ENCODE measurements at regions not wholly inside any gene's neighbourhood (a gene's known extent, or its start where the extent isn't known, plus 50 kb on each side); places are given as distances from the start of the nearest gene placed in this dataset.

DNA sequence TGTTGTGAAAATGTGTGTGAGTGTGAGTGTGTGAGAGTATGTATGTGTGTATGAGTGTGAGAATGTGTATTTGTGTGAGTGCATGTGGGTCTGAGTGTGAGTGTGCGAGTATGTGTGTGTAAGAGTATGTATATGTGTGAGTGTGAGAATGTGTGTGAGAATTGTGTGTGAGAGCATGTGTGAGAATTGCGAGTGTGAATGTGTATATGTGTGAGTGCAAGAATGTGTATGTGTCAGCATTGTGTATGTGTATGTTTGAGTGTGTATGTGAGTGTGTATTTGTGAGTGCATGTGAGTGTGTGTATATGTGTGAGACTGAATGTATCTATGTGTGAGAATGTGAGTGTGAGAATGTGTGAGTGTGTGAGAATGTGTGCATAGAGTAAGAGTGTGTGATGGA lies 72.0 kb upstream of the PCBD1 start:
- BruUV-seq (replicated peaks) = no TSS peak
- no peaks in the 10 kb centered on the region for H3K36me3 ChIP-seq (ENCODE audit: control insufficient read depth, insufficient read depth, low read length)
- ATAC-seq (no peak), DNase-seq (ENCODE audit: low read depth, low spot score) (no peak)
- CTCF ChIA-PET = no interaction called here
- peaks cover 14% of the 10 kb centered on the region for H3K27me3 ChIP-seq (ENCODE audit: control insufficient read depth, insufficient read depth, low read length)
- no peaks in the 10 kb centered on the region for H3K9me3 ChIP-seq (ENCODE audit: control insufficient read depth, insufficient read depth, low read depth, low read length)
- POLR2A ChIA-PET = no interaction called here
- H3K27ac ChIP-seq (ENCODE audit: low read length) = no peak overlapping the region
- no peak overlapping the region for H3K4me3 ChIP-seq (ENCODE audit: low read depth in 2 of 2, low read length in 2 of 2)
- intact Hi-C loops (cut with micrococcal nuclease; ENCODE audit: unreplicated experiment) = no loop called here
- in situ Hi-C loops (cut with HindIII; ENCODE audit: low pct_unique_long_range_greater_than_20kb, low sequenced_read_pairs) = no loop called here
- no peaks in the 10 kb centered on the region for H3K4me1 ChIP-seq (ENCODE audit: control insufficient read depth, insufficient read depth, low read length)
- TF ChIP-seq SIN3A (IDR thresholded peaks at IDR 0.05; ENCODE audit: borderline replicate concordance, insufficient read depth, low read depth, low read length) (no peak), TCF7L2 (IDR thresholded peaks at IDR 0.05; ENCODE audit: low read depth, low read length) (no peak)
- TF ChIP-seq, protein P1, sequence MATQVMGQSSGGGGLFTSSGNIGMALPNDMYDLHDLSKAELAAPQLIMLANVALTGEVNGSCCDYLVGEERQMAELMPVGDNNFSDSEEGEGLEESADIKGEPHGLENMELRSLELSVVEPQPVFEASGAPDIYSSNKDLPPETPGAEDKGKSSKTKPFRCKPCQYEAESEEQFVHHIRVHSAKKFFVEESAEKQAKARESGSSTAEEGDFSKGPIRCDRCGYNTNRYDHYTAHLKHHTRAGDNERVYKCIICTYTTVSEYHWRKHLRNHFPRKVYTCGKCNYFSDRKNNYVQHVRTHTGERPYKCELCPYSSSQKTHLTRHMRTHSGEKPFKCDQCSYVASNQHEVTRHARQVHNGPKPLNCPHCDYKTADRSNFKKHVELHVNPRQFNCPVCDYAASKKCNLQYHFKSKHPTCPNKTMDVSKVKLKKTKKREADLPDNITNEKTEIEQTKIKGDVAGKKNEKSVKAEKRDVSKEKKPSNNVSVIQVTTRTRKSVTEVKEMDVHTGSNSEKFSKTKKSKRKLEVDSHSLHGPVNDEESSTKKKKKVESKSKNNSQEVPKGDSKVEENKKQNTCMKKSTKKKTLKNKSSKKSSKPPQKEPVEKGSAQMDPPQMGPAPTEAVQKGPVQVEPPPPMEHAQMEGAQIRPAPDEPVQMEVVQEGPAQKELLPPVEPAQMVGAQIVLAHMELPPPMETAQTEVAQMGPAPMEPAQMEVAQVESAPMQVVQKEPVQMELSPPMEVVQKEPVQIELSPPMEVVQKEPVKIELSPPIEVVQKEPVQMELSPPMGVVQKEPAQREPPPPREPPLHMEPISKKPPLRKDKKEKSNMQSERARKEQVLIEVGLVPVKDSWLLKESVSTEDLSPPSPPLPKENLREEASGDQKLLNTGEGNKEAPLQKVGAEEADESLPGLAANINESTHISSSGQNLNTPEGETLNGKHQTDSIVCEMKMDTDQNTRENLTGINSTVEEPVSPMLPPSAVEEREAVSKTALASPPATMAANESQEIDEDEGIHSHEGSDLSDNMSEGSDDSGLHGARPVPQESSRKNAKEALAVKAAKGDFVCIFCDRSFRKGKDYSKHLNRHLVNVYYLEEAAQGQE (IDR thresholded peaks at IDR 0.05; ENCODE audit: insufficient read depth in 1 of 2, low read depth in 2 of 2, low read length in 1 of 2) = no peak

DNA sequence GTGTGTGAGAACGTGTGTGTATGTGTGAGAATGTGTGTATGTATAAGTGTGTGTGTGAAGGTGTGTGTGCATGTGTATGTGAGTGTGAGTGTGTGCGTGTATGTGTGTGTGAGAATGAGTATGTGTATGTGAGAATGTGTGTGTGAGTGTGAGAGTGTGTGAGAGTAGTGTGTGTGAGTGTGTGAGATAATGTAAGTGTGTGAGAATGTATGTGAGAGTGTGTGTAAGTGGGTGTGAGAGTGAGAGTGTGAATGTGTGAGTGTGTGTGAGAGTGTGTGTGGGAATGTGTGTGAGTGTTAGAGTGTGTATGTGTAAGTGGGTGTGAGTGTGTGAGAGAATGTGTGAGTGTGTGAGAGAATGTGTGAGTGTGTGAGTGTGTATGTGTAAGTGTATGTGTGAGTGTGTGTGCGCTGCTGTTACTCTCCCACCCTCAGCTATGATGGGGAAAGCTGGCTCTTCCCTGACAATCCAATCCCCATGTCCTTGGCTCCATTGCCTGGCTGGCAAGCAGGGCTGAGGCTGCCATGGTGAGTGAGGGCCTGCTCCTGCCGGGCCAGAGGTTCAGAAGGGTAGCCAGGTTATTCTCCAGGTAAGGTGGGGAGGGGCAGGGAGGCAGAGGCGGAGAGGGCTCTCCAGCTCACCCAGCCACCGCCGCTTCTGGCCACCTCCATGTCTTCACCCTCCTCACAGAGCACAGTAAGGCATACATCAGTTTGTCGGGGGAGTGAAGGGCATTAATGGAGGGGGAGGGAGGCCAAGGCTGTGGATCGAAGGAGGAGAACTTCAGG lies 72.6 kb upstream of the PCBD1 start:
- ChIA-PET CTCF (no interaction called here), POLR2A (no interaction called here)
- Histone ChIP-seq H3K4me3 (ENCODE audit: low read depth in 2 of 2, low read length in 2 of 2) (no peak overlapping the region), H3K9me3 (ENCODE audit: control insufficient read depth, insufficient read depth, low read depth, low read length) (no peaks in the 10 kb centered on the region), H3K36me3 (ENCODE audit: control insufficient read depth, insufficient read depth, low read length) (no peaks in the 10 kb centered on the region), H3K27ac (ENCODE audit: low read length) (no peak overlapping the region), H3K4me1 (ENCODE audit: control insufficient read depth, insufficient read depth, low read length) (no peaks in the 10 kb centered on the region), H3K27me3 (ENCODE audit: control insufficient read depth, insufficient read depth, low read length) (peaks cover 11% of the 10 kb centered on the region)
- no peak for DNase-seq (ENCODE audit: low read depth, low spot score)
- TF ChIP-seq SIN3A (IDR thresholded peaks at IDR 0.05; ENCODE audit: borderline replicate concordance, insufficient read depth, low read depth, low read length) (no peak), TCF7L2 (IDR thresholded peaks at IDR 0.05; ENCODE audit: low read depth, low read length) (no peak), POLR2AphosphoS5 (IDR thresholded peaks at IDR 0.05; ENCODE audit: low read depth, low read length) (no peak)
- TF ChIP-seq, protein P2, sequence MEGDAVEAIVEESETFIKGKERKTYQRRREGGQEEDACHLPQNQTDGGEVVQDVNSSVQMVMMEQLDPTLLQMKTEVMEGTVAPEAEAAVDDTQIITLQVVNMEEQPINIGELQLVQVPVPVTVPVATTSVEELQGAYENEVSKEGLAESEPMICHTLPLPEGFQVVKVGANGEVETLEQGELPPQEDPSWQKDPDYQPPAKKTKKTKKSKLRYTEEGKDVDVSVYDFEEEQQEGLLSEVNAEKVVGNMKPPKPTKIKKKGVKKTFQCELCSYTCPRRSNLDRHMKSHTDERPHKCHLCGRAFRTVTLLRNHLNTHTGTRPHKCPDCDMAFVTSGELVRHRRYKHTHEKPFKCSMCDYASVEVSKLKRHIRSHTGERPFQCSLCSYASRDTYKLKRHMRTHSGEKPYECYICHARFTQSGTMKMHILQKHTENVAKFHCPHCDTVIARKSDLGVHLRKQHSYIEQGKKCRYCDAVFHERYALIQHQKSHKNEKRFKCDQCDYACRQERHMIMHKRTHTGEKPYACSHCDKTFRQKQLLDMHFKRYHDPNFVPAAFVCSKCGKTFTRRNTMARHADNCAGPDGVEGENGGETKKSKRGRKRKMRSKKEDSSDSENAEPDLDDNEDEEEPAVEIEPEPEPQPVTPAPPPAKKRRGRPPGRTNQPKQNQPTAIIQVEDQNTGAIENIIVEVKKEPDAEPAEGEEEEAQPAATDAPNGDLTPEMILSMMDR (IDR thresholded peaks at IDR 0.05) = no peak
- TF ChIP-seq, protein P1 (IDR thresholded peaks at IDR 0.05; ENCODE audit: insufficient read depth in 1 of 2, low read depth in 2 of 2, low read length in 1 of 2) = no peak
- intact Hi-C loops (cut with micrococcal nuclease; ENCODE audit: unreplicated experiment) = no loop called here
- ATAC-seq = no peak
- in situ Hi-C loops (cut with HindIII; ENCODE audit: low pct_unique_long_range_greater_than_20kb, low sequenced_read_pairs) = no loop called here
- BruUV-seq (replicated peaks) = no TSS peak

Measured in Panc1 (cell line).